ENCODE measurements at regions not wholly inside any gene's neighbourhood (a gene's known extent, or its start where the extent isn't known, plus 50 kb on each side); places are given as distances from the start of the nearest gene placed in this dataset.

GRCh38 chr18:52009958-52010357 lies 330.0 kb upstream of the DCC start:
- TF ChIP-seq FOXP2 (optimal IDR thresholded peaks at IDR 0.05; ENCODE audit: borderline replicate concordance, extremely low read depth, extremely low read length, insufficient read depth) (no peak), POLR2AphosphoS5 (IDR thresholded peaks at IDR 0.05; ENCODE audit: low read depth, low read length) (no peak), REST (IDR thresholded peaks at IDR 0.05; ENCODE audit: insufficient read depth in 1 of 2, low read depth in 2 of 2, low read length in 2 of 2) (no peak), TAF1 (IDR thresholded peaks at IDR 0.05; ENCODE audit: borderline replicate concordance, insufficient read depth, low read length) (no peak), SIN3A (IDR thresholded peaks at IDR 0.05; ENCODE audit: borderline replicate concordance, insufficient read depth, low read length) (no peak)

- TF ChIP-seq SIN3A (IDR thresholded peaks at IDR 0.05; ENCODE audit: borderline replicate concordance, insufficient read depth, low read length): no peak
- no peak for TF ChIP-seq TAF1 (IDR thresholded peaks at IDR 0.05; ENCODE audit: borderline replicate concordance, insufficient read depth, low read length)
- TF ChIP-seq REST (IDR thresholded peaks at IDR 0.05; ENCODE audit: insufficient read depth in 1 of 2, low read depth in 2 of 2, low read length in 2 of 2): no peak
- no peak for TF ChIP-seq POLR2AphosphoS5 (IDR thresholded peaks at IDR 0.05; ENCODE audit: low read depth, low read length)
- TF ChIP-seq FOXP2 (optimal IDR thresholded peaks at IDR 0.05; ENCODE audit: borderline replicate concordance, extremely low read depth, extremely low read length, insufficient read depth): no peak
These were observed 293.9 kb upstream of the DCC start for GRCh38 chr18:52045946-52046675.

- TF ChIP-seq POLR2AphosphoS5 (IDR thresholded peaks at IDR 0.05; ENCODE audit: low read depth, low read length) (no peak), TAF1 (IDR thresholded peaks at IDR 0.05; ENCODE audit: borderline replicate concordance, insufficient read depth, low read length) (no peak), REST (IDR thresholded peaks at IDR 0.05; ENCODE audit: insufficient read depth in 1 of 2, low read depth in 2 of 2, low read length in 2 of 2) (no peak), FOXP2 (optimal IDR thresholded peaks at IDR 0.05; ENCODE audit: borderline replicate concordance, extremely low read depth, extremely low read length, insufficient read depth) (no peak), SIN3A (IDR thresholded peaks at IDR 0.05; ENCODE audit: borderline replicate concordance, insufficient read depth, low read length) (no peak)
These were observed 293.2 kb upstream of the DCC start for GRCh38 chr18:52046842-52047241.

- TF ChIP-seq TAF1 (IDR thresholded peaks at IDR 0.05; ENCODE audit: borderline replicate concordance, insufficient read depth, low read length): no peak
- TF ChIP-seq FOXP2 (optimal IDR thresholded peaks at IDR 0.05; ENCODE audit: borderline replicate concordance, extremely low read depth, extremely low read length, insufficient read depth): no peak
- TF ChIP-seq POLR2AphosphoS5 (IDR thresholded peaks at IDR 0.05; ENCODE audit: low read depth, low read length): no peak
- TF ChIP-seq REST (IDR thresholded peaks at IDR 0.05; ENCODE audit: insufficient read depth in 1 of 2, low read depth in 2 of 2, low read length in 2 of 2): no peak
- no peak for TF ChIP-seq SIN3A (IDR thresholded peaks at IDR 0.05; ENCODE audit: borderline replicate concordance, insufficient read depth, low read length)
These were observed 285.7 kb upstream of the DCC start for GRCh38 chr18:52054324-52054723.

Measured in PFSK-1 (cell line).